ENCODE measurements at regions not wholly inside any gene's neighbourhood (a gene's known extent, or its start where the extent isn't known, plus 50 kb on each side); places are given as distances from the start of the nearest gene placed in this dataset.

GRCh38 chr11:104541701-104542100 lies 356.6 kb downstream of the CASP12 start:
- no peak overlapping the region for H3K4me3 Mint-ChIP-seq
- H3K4me1 Mint-ChIP-seq (ENCODE audit: low read depth): no peaks in the 10 kb centered on the region
- H3K36me3 Mint-ChIP-seq (ENCODE audit: low read depth): no peaks in the 10 kb centered on the region
- H3K27me3 Mint-ChIP-seq (ENCODE audit: insufficient read depth): no peaks in the 10 kb centered on the region
- no peak for DNase-seq
- no peak overlapping the region for H3K27ac Mint-ChIP-seq
- TF ChIP-seq CTCF (IDR thresholded peaks at IDR 0.05): no peak
- H3K9me3 Mint-ChIP-seq: peaks cover 13% of the 10 kb centered on the region; the same call in 1 of the 2 replicates

GRCh38 chr11:104538313-104538712 lies 359.9 kb downstream of the CASP12 start:
- TF ChIP-seq CTCF (IDR thresholded peaks at IDR 0.05): no peak
- Mint-ChIP-seq H3K4me3 (no peak overlapping the region), H3K27me3 (ENCODE audit: insufficient read depth) (no peaks in the 10 kb centered on the region), H3K9me3 (peaks cover 18% of the 10 kb centered on the region), H3K27ac (no peak overlapping the region), H3K4me1 (ENCODE audit: low read depth) (no peaks in the 10 kb centered on the region), H3K36me3 (ENCODE audit: low read depth) (no peaks in the 10 kb centered on the region)
- no peak for DNase-seq

GRCh38 chr11:104534278-104534677 lies 364.0 kb downstream of the CASP12 start:
- no peak overlapping the region for H3K27ac Mint-ChIP-seq
- H3K36me3 Mint-ChIP-seq (ENCODE audit: low read depth): no peaks in the 10 kb centered on the region
- no peak for TF ChIP-seq CTCF (IDR thresholded peaks at IDR 0.05)
- DNase-seq: no peak
- peaks cover 21% of the 10 kb centered on the region for H3K9me3 Mint-ChIP-seq
- H3K4me3 Mint-ChIP-seq: no peak overlapping the region
- no peaks in the 10 kb centered on the region for H3K27me3 Mint-ChIP-seq (ENCODE audit: insufficient read depth)
- no peaks in the 10 kb centered on the region for H3K4me1 Mint-ChIP-seq (ENCODE audit: low read depth)

GRCh38 chr11:104531894-104532293 lies 366.4 kb downstream of the CASP12 start:
- Mint-ChIP-seq H3K36me3 (ENCODE audit: low read depth) (no peaks in the 10 kb centered on the region), H3K4me1 (ENCODE audit: low read depth) (no peaks in the 10 kb centered on the region), H3K27ac (no peak overlapping the region), H3K9me3 (peaks cover 22% of the 10 kb centered on the region), H3K4me3 (no peak overlapping the region), H3K27me3 (ENCODE audit: insufficient read depth) (no peaks in the 10 kb centered on the region)
- DNase-seq: no peak
- TF ChIP-seq CTCF (IDR thresholded peaks at IDR 0.05): no peak

GRCh38 chr11:104531075-104531474 lies 367.1 kb upstream of the PDGFD start:
- Mint-ChIP-seq H3K4me3 (no peak overlapping the region), H3K9me3 (peaks cover 22% of the 10 kb centered on the region), H3K27ac (no peak overlapping the region), H3K27me3 (ENCODE audit: insufficient read depth) (no peaks in the 10 kb centered on the region), H3K4me1 (ENCODE audit: low read depth) (no peaks in the 10 kb centered on the region), H3K36me3 (ENCODE audit: low read depth) (no peaks in the 10 kb centered on the region)
- DNase-seq: no peak
- no peak; the same call in 1 of the 2 replicates for TF ChIP-seq CTCF (IDR thresholded peaks at IDR 0.05)

GRCh38 chr11:104529906-104530305 lies 366.0 kb upstream of the PDGFD start:
- no peak for TF ChIP-seq CTCF (IDR thresholded peaks at IDR 0.05)
- no peaks in the 10 kb centered on the region for H3K4me1 Mint-ChIP-seq (ENCODE audit: low read depth)
- H3K27me3 Mint-ChIP-seq (ENCODE audit: insufficient read depth): no peaks in the 10 kb centered on the region

More at GRCh38 chr11:104529906-104530305, 366.0 kb upstream of the PDGFD start:
- Mint-ChIP-seq H3K27ac (no peak overlapping the region), H3K9me3 (peaks cover 22% of the 10 kb centered on the region), H3K36me3 (ENCODE audit: low read depth) (no peaks in the 10 kb centered on the region; the same call in 1 of the 2 replicates), H3K4me3 (no peak overlapping the region)
- DNase-seq: no peak
